ENCODE measurements at regions not wholly inside any gene's neighbourhood (a gene's known extent, or its start where the extent isn't known, plus 50 kb on each side); places are given as distances from the start of the nearest gene placed in this dataset.
A peak's percentile ranks its signal among the peaks of the same experiment; 100 is the strongest.

DNA sequence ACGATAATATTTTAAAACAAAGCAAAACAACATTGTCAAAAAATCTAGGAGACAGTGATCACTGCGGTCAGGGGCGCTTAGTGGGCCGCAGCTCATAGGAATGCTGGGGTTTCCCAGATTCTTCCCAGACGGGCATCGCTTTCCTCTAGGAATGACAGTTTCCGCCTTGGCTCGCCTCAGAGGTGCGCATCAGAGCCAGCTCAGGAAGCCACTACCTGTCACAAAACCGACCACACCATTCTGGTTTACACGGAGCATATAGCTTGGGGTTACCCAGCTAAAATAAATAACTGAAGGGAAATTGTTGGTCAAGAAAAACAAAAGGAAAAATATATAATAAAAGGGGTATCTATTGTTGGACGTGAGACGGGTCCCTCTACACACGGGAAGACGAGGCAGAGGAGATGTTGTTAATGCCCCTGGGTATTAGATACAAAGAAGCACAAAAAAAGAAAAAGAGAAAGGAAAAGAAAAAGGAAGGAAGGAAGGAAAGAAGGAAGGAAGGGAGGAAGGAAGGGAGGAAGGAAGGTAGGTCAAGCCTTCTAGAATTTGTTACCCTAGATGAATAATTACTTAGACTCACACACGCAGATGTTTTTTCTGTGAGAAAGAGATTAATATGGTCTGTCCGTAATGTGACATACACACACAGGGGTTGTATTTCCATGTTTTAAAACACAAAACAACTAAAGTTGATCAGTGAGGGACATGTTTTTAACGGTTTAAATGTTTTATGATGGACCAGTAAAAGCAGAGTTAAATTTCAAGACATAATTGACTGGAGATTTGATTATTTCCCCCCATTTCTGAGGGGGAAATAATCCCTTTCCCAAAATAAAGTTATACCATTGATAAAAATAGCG is 292.4 kb upstream of the NFE2L3 start:
- TF ChIP-seq, protein P1, sequence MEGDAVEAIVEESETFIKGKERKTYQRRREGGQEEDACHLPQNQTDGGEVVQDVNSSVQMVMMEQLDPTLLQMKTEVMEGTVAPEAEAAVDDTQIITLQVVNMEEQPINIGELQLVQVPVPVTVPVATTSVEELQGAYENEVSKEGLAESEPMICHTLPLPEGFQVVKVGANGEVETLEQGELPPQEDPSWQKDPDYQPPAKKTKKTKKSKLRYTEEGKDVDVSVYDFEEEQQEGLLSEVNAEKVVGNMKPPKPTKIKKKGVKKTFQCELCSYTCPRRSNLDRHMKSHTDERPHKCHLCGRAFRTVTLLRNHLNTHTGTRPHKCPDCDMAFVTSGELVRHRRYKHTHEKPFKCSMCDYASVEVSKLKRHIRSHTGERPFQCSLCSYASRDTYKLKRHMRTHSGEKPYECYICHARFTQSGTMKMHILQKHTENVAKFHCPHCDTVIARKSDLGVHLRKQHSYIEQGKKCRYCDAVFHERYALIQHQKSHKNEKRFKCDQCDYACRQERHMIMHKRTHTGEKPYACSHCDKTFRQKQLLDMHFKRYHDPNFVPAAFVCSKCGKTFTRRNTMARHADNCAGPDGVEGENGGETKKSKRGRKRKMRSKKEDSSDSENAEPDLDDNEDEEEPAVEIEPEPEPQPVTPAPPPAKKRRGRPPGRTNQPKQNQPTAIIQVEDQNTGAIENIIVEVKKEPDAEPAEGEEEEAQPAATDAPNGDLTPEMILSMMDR (IDR thresholded peaks at IDR 0.05; ENCODE audit: unreplicated experiment): no peak

DNA sequence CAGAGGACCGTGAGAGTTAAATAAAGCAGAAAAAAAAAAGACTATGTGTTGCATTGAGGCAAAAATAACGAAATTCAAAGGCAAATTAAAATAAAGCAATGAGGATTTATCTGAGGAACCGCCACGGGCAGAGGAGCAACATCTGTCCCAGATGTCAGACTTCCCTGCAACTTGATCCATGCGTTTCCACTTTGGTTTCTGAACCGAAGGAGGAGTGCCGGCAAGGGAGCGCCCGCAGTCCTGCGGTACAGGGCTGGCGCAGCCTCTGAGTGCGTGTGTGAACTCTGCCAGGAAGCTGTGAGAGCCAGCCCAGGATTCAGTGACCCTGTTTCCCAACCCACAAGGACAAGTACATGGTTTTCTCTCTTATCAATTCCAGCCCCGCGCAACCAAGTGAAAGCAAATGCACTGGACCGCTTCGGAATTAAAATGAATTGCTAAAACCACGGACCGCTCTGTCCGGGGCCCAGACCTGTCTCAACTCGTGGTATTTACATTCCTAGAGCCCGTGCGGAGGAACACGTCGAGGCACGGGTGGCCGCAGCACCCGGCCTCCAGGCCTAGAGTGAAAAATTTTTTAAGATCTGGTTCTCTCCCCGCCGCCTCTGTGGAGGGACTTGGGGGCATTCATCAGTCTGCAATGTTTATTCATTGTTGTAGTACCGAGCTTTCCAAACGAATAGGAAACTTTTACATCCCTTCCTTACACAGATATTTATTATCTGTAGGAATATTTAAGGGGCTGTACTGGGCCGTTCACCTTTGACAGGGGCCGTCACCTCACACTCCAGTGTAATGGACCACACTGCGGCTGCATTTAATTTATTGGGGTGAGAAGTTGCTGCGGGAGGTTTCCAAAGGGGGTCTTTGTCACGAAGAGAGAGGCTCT is 291.5 kb upstream of the NFE2L3 start:
- H3K4me3 Mint-ChIP-seq: no peak overlapping the region
- TF ChIP-seq, protein P1 (IDR thresholded peaks at IDR 0.05; ENCODE audit: unreplicated experiment): no peak

More for the DNA sequence above, 292.4 kb upstream of the NFE2L3 start:
- Mint-ChIP-seq H3K4me3 (no peak overlapping the region), H3K36me3 (no peaks in the 10 kb centered on the region), H3K27ac (no peak overlapping the region), H3K4me1 (peaks cover 34% of the 10 kb centered on the region), H3K27me3 (ENCODE audit: low read depth) (peaks cover 12% of the 10 kb centered on the region), H3K9me3 (no peaks in the 10 kb centered on the region)
- no peak for DNase-seq (ENCODE audit: low spot score in 2 of 2, unreplicated experiment in 2 of 2)

DNA sequence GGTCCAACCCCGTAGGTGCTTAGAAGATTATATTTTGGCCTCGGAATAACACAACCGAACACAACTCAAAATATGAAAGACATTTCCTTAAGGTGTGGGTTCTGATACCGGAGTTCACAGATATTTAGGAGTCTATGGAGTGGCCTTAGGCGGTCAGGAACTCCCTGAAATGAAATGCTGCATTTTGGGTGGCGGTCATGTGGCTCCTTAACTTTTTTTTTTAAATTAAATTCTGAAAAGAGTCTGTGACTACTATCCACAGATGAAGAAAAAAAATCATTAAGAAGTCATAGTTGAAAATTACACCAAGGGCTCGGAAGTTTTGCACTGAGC is 290.9 kb upstream of the NFE2L3 start:
- no peak for DNase-seq (ENCODE audit: low spot score in 2 of 2, unreplicated experiment in 2 of 2)
- Mint-ChIP-seq H3K27ac (no peak overlapping the region), H3K4me1 (peaks cover 27% of the 10 kb centered on the region), H3K36me3 (no peaks in the 10 kb centered on the region), H3K9me3 (no peaks in the 10 kb centered on the region), H3K4me3 (no peak overlapping the region), H3K27me3 (ENCODE audit: low read depth) (peaks cover 25% of the 10 kb centered on the region)
- TF ChIP-seq, protein P1 (IDR thresholded peaks at IDR 0.05; ENCODE audit: unreplicated experiment): no peak

More for the DNA sequence above, 291.5 kb upstream of the NFE2L3 start:
- no peak for DNase-seq (ENCODE audit: low spot score in 2 of 2, unreplicated experiment in 2 of 2)
- Mint-ChIP-seq H3K27ac (no peak overlapping the region), H3K4me1 (peaks cover 30% of the 10 kb centered on the region), H3K36me3 (no peaks in the 10 kb centered on the region), H3K9me3 (no peaks in the 10 kb centered on the region), H3K27me3 (ENCODE audit: low read depth) (peaks cover 19% of the 10 kb centered on the region)

DNA sequence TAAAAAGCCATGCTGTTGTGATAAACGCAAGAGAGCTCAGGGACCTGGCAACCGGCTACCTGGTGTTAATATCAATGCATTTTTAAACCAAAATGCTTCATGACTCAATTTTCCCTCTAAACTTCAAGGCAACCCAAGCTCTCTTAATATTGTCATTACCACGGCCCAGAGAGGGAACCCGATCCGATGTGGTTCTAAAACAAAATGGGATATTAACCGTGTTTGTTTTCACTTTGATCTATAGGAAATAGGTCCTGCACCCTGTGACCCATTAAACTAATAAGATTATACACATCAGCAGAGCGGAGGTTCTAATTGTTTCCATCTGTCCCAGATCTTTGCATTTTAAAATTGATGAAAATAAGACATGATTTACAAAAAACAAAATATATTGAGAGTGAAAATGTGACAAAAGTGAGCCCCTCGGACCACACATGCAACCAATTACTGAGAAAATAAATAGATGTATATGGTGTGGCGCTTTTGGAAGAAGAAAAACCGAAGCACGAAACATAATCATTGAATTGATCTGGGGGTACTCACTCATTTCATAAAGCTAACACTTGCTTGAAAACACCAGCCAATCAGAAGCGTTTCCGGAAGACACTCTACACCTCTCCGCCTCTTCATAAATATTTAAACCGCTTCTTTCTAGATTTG is 290.3 kb upstream of the NFE2L3 start:
- Mint-ChIP-seq H3K4me1 (peaks cover 27% of the 10 kb centered on the region), H3K27ac (peak overlapping the region; percentile 90), H3K9me3 (no peaks in the 10 kb centered on the region)

More for the DNA sequence above, 290.3 kb upstream of the NFE2L3 start:
- peaks cover 31% of the 10 kb centered on the region for H3K27me3 Mint-ChIP-seq (ENCODE audit: low read depth)
- DNase-seq (ENCODE audit: low spot score in 2 of 2, unreplicated experiment in 2 of 2): no peak
- no peaks in the 10 kb centered on the region for H3K36me3 Mint-ChIP-seq
- TF ChIP-seq, protein P1 (IDR thresholded peaks at IDR 0.05; ENCODE audit: unreplicated experiment): no peak
- peak overlapping the region; percentile 53 for H3K4me3 Mint-ChIP-seq

Data from mesothelial cell of epicardium (in vitro differentiated cells).